CD8-positive, alpha-beta memory T cell (primary cell): ENCODE measurements at regions not wholly inside any gene's neighbourhood (a gene's known extent, or its start where the extent isn't known, plus 50 kb on each side); places are given as distances from the start of the nearest gene placed in this dataset.

ENCODE experiments used
- CTCF ChIA-PET: fragments of 350-600 bp; sonication (Branson Sonifier 250); formaldehyde crosslinking; loops from one replicate; lab custom pipeline; 2021; ENCODE audit warnings: antibody characterized with exemption; lab: Charles Lee
- POLR2A ChIA-PET: fragments of 350-600 bp; sonication (Branson Sonifier 250); formaldehyde crosslinking; loops from one replicate; lab custom pipeline; 2021; ENCODE audit warnings: antibody characterized with exemption; lab: Charles Lee
- DNase-seq, 5 donors: peaks; one replicate each; pipeline versions ENCODE4 v3.0.0 to v3.0.0-alpha.2; 2020 to 2022; ENCODE audit warnings: mixed read lengths in 1 of 5
- H3K27ac ChIP-seq: one replicate; pipeline ENCODE4 v1.7.0; 2013; ENCODE audit warnings: low read depth, mild to moderate bottlenecking, low read length, moderate library complexity
- H3K27me3 ChIP-seq: 2 replicates; pipeline ENCODE4 v1.7.0; 2013; ENCODE audit warnings: low read length, mild to moderate bottlenecking; ENCODE audit not compliant: insufficient read depth, poor library complexity, severe bottlenecking
- H3K36me3 ChIP-seq: 2 replicates; pipeline ENCODE4 v1.7.0; 2013; ENCODE audit warnings: mild to moderate bottlenecking, low read length, moderate library complexity; ENCODE audit not compliant: insufficient read depth
- H3K4me1 ChIP-seq: 2 replicates; pipeline ENCODE4 v1.7.0; 2013; ENCODE audit warnings: mild to moderate bottlenecking, low read length, moderate library complexity; ENCODE audit not compliant: insufficient read depth
- H3K4me3 ChIP-seq: 2 replicates; pipeline ENCODE4 v1.7.0; 2013; ENCODE audit warnings: mild to moderate bottlenecking, low read length
- H3K9me3 ChIP-seq: 2 replicates; pipeline ENCODE4 v1.7.0; 2013; ENCODE audit warnings: mild to moderate bottlenecking, low read length
- H3K27ac Mint-ChIP-seq, 8 donors: one replicate each; pipeline ENCODE4 v1.8.0; 2020 to 2021; ENCODE audit warnings: mixed read lengths in 8 of 8, mild to moderate bottlenecking in 6 of 8, inconsistent platforms in 3 of 8, moderate library complexity in 3 of 8
- H3K27me3 Mint-ChIP-seq, 2 donors: one replicate each; pipeline ENCODE4 v1.8.0; 2020 to 2021; ENCODE audit warnings: mixed read lengths in 2 of 2, mild to moderate bottlenecking in 1 of 2, moderate library complexity in 1 of 2
- H3K36me3 Mint-ChIP-seq, 3 donors: one replicate each; pipeline ENCODE4 v1.8.0; 2020 to 2021; ENCODE audit warnings: mixed read lengths in 3 of 3, inconsistent platforms in 1 of 3, mild to moderate bottlenecking in 1 of 3
- H3K4me1 Mint-ChIP-seq, 3 donors: one replicate each; pipeline ENCODE4 v1.8.0; 2020 to 2021; ENCODE audit warnings: mixed read lengths in 3 of 3, inconsistent platforms in 1 of 3, mild to moderate bottlenecking in 1 of 3
- H3K4me3 Mint-ChIP-seq, 7 donors: one replicate each; pipeline ENCODE4 v1.8.0; 2020 to 2021; ENCODE audit warnings: mixed read lengths in 7 of 7, mild to moderate bottlenecking in 6 of 7, moderate library complexity in 4 of 7, inconsistent platforms in 2 of 7
- H3K9me3 Mint-ChIP-seq, 5 donors: one replicate each; pipeline ENCODE4 v1.8.0; 2020 to 2022; ENCODE audit warnings: mixed read lengths in 5 of 5, mild to moderate bottlenecking in 3 of 5, moderate library complexity in 2 of 5, inconsistent platforms in 1 of 5

DNA sequence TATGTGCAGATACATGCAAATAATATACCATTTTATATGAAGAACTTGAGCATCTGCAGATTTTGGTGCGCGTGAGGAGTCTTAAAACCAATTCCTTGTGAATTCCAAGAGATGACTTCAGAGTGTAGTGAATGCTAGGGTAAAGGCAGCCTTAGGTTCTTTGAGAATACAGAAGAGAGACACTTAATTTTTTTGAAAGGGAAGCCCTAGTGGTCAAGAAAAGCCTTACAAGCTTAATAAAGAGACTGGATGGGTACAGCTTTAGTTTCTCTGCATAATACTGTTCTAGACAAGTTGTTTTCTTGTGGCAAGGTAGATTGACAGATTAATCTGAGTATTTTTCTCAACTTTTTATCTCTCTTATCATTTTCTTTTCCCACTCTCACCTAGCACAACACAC is 636.5 kb downstream of the DNAJB9 start:
- H3K9me3 ChIP-seq = no peaks in the 10 kb centered on the region
- H3K27ac Mint-ChIP-seq = no peak overlapping the region
- no peaks in the 10 kb centered on the region for H3K36me3 ChIP-seq
- H3K36me3 Mint-ChIP-seq = no peaks in the 10 kb centered on the region
- no peak overlapping the region for H3K4me3 ChIP-seq
- H3K27ac ChIP-seq = no peak overlapping the region
- H3K9me3 Mint-ChIP-seq = peaks cover 4 to 23% (median 16%) of the 10 kb centered on the region in 5 donors
- H3K4me3 Mint-ChIP-seq = no peak overlapping the region
- peaks cover 0 to 2% of the 10 kb centered on the region in 2 donors for H3K27me3 Mint-ChIP-seq
- ChIA-PET POLR2A (no interaction called here), CTCF (no interaction called here)
- H3K4me1 ChIP-seq = no peaks in the 10 kb centered on the region
- H3K27me3 ChIP-seq = no peaks in the 10 kb centered on the region
- no peak for DNase-seq
- H3K4me1 Mint-ChIP-seq = no peaks in the 10 kb centered on the region

DNA sequence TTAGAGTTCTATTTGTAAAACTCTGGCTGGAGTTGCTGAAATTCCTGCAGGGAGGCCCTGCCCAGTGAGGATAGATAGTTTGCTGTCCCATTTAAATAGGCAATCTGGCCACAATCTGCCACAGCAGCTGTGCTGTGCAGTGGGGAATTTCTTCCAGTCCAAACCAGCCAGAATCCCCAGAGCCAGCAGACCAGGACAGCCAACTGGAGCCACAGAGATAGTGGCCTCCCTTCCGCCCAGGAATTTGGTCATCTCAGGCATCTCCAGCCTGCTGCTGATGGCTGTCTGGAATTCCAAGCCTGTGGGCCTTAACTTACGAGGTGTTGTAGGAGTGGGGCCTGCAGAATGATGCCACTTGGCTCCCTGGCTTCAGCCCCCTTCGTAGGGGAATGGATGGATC is 643.4 kb downstream of the DNAJB9 start:
- H3K9me3 Mint-ChIP-seq = peaks cover 0 to 3% (median 1%) of the 10 kb centered on the region in 5 donors
- DNase-seq = no peak
- Histone ChIP-seq H3K27me3 (no peaks in the 10 kb centered on the region), H3K9me3 (no peaks in the 10 kb centered on the region), H3K36me3 (no peaks in the 10 kb centered on the region), H3K4me1 (no peaks in the 10 kb centered on the region), H3K4me3 (no peak overlapping the region), H3K27ac (no peak overlapping the region)
- H3K36me3 Mint-ChIP-seq = no peaks in the 10 kb centered on the region
- H3K4me1 Mint-ChIP-seq = no peaks in the 10 kb centered on the region
- no peak overlapping the region for H3K27ac Mint-ChIP-seq
- ChIA-PET CTCF (no interaction called here), POLR2A (no interaction called here)
- H3K27me3 Mint-ChIP-seq = no peaks in the 10 kb centered on the region
- H3K4me3 Mint-ChIP-seq = no peak overlapping the region

GRCh38 chr7:109215341-109215740 is 645.7 kb downstream of the DNAJB9 start:
- Histone ChIP-seq H3K4me3 (no peak overlapping the region), H3K27me3 (no peaks in the 10 kb centered on the region), H3K36me3 (no peaks in the 10 kb centered on the region), H3K4me1 (no peaks in the 10 kb centered on the region), H3K27ac (no peak overlapping the region), H3K9me3 (no peaks in the 10 kb centered on the region)
- no peaks in the 10 kb centered on the region for H3K27me3 Mint-ChIP-seq
- DNase-seq = no peak
- H3K27ac Mint-ChIP-seq = no peak overlapping the region
- peaks cover 0 to 3% (median 0%) of the 10 kb centered on the region in 5 donors for H3K9me3 Mint-ChIP-seq
- H3K4me1 Mint-ChIP-seq = no peaks in the 10 kb centered on the region
- H3K4me3 Mint-ChIP-seq = no peak overlapping the region
- ChIA-PET CTCF (no interaction called here), POLR2A (no interaction called here)
- no peaks in the 10 kb centered on the region for H3K36me3 Mint-ChIP-seq

DNA sequence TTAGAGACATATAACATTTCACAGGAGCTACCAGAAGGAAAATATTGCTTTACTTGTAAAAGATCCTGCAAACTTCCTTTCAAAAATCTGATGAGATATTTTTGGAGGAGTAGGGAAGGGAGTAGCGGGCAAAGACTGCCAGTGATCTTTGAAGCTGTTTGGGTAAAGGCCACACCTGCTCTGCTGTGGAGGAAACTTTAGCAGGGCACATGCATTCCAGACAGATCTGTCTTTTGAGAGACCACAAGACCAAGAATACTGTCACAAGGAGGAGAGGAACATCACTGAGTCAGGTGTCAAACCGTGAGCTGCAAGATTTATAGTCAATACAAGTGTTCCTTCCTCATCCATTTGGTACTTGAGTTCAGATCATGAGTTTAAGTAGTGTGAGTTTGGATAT is 654.4 kb downstream of the DNAJB9 start:
- H3K27ac ChIP-seq = no peak overlapping the region
- ChIA-PET POLR2A (no interaction called here), CTCF (no interaction called here)
- H3K36me3 Mint-ChIP-seq = no peaks in the 10 kb centered on the region
- H3K27me3 Mint-ChIP-seq = no peaks in the 10 kb centered on the region
- no peaks in the 10 kb centered on the region for H3K4me1 ChIP-seq
- H3K9me3 ChIP-seq = no peaks in the 10 kb centered on the region
- peaks cover 1 to 6% (median 5%) of the 10 kb centered on the region in 5 donors for H3K9me3 Mint-ChIP-seq
- no peaks in the 10 kb centered on the region for H3K36me3 ChIP-seq
- no peak overlapping the region for H3K4me3 Mint-ChIP-seq
- DNase-seq = no peak
- H3K27me3 ChIP-seq = no peaks in the 10 kb centered on the region
- no peaks in the 10 kb centered on the region for H3K4me1 Mint-ChIP-seq
- H3K4me3 ChIP-seq = no peak overlapping the region
- H3K27ac Mint-ChIP-seq = no peak overlapping the region

DNA sequence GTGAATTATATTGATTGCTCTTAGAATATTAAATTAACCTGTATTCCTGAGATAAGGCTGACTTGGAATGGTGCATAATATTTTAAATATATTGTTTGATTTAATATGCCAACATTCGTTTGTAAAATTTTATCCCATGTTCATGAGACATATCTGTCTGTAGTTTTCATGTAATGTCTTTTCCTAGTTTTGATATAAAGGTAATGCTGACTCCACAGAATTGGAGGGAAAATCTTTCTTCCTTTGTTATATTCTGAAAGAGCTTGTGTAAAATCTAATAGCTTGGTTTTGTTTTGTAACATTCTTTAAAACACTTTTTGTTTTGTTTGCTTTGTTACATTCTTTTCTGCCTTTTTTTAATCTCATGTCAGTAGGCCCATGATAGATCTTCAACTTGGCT is 657.0 kb downstream of the DNAJB9 start:
- no peaks in the 10 kb centered on the region for H3K9me3 ChIP-seq
- H3K27me3 ChIP-seq = no peaks in the 10 kb centered on the region
- H3K27ac Mint-ChIP-seq = no peak overlapping the region
- H3K36me3 Mint-ChIP-seq = peaks cover 0 to 3% (median 0%) of the 10 kb centered on the region in 3 donors
- H3K4me3 Mint-ChIP-seq = no peak overlapping the region
- peaks cover 1 to 15% (median 9%) of the 10 kb centered on the region in 5 donors for H3K9me3 Mint-ChIP-seq
- ChIA-PET POLR2A (no interaction called here), CTCF (no interaction called here)
- DNase-seq = no peak
- H3K27ac ChIP-seq = no peak overlapping the region
- H3K27me3 Mint-ChIP-seq = no peaks in the 10 kb centered on the region
- H3K4me3 ChIP-seq = no peak overlapping the region
- no peaks in the 10 kb centered on the region for H3K4me1 ChIP-seq
- H3K36me3 ChIP-seq = no peaks in the 10 kb centered on the region
- no peaks in the 10 kb centered on the region for H3K4me1 Mint-ChIP-seq

DNA sequence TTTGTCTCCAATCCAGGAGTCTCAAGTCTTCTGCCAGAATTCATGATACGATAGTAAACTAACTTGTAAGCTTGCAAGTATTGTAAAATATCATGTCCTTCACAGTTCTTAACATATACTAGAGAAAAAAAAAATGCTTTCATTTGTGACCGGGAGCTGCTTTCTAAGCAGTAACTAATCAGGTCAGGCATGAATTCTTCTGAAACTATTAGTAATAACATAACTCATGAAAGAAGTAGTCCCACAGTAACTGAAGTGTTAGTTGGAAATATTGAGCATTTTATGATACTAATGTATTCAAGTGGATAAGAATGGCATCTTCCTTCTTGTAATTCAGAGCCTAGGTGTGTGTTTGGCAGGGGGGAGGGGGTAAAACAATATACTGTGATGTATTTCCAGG is 665.6 kb downstream of the DNAJB9 start:
- ChIA-PET CTCF (no interaction called here), POLR2A (no interaction called here)
- no peaks in the 10 kb centered on the region for H3K4me1 ChIP-seq
- Mint-ChIP-seq H3K27me3 (no peaks in the 10 kb centered on the region), H3K9me3 (peaks cover 0 to 18% (median 4%) of the 10 kb centered on the region in 5 donors), H3K4me1 (no peaks in the 10 kb centered on the region), H3K36me3 (no peaks in the 10 kb centered on the region), H3K27ac (no peak overlapping the region), H3K4me3 (no peak overlapping the region)
- no peaks in the 10 kb centered on the region for H3K9me3 ChIP-seq
- H3K27me3 ChIP-seq = no peaks in the 10 kb centered on the region
- H3K36me3 ChIP-seq = no peaks in the 10 kb centered on the region
- no peak overlapping the region for H3K27ac ChIP-seq
- DNase-seq = no peak
- no peak overlapping the region for H3K4me3 ChIP-seq

GRCh38 chr7:109246330-109247077 is 676.8 kb downstream of the DNAJB9 start:
- H3K27ac Mint-ChIP-seq = no peak overlapping the region
- Histone ChIP-seq H3K9me3 (no peaks in the 10 kb centered on the region), H3K27ac (no peak overlapping the region), H3K4me3 (no peak overlapping the region), H3K4me1 (no peaks in the 10 kb centered on the region), H3K27me3 (no peaks in the 10 kb centered on the region), H3K36me3 (no peaks in the 10 kb centered on the region)
- ChIA-PET CTCF (no interaction called here), POLR2A (no interaction called here)
- H3K9me3 Mint-ChIP-seq = peaks cover 4 to 13% (median 5%) of the 10 kb centered on the region in 5 donors
- H3K27me3 Mint-ChIP-seq = no peaks in the 10 kb centered on the region
- no peaks in the 10 kb centered on the region for H3K4me1 Mint-ChIP-seq
- no peaks in the 10 kb centered on the region for H3K36me3 Mint-ChIP-seq
- H3K4me3 Mint-ChIP-seq = no peak overlapping the region
- no peak for DNase-seq

DNA sequence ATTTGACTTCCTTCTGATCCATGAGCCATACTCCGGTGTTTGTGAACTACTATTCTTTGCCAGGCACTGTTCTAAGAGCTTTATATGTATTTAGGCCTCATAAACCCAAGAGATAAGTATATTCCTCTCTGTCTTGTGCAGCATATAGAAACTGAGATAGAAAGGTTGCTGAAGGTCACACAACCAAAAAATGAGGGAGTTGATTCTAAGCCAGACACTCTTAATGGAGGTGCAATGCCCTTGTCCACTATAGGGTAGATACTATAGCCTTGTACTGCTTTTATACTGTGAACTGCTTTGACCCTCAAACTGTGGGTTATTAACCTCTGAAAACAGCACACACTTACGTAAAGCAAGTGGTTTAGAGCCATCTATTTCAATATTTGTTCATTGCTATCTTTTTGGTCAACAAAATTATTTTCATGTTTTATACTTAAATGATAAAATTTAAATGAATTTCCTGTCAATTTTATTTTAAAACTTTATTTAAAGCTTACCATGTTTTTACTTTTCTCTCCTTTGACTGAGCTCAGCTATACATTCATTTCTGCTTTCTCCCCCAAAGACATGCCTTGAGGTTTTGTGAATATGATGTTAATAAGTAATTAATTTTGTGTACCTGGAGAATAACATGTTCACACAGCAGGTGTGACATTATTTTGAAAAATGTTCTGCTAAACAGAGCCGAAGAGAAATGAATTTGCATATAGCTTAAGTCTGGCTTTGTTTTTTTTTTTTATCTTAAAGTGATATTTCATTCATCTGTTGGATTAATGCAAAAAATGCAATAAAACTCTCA is 687.3 kb downstream of the DNAJB9 start:
- H3K4me1 Mint-ChIP-seq = no peaks in the 10 kb centered on the region
- peaks cover 0 to 5% (median 3%) of the 10 kb centered on the region in 5 donors for H3K9me3 Mint-ChIP-seq
- CTCF ChIA-PET = no interaction called here
- Histone ChIP-seq H3K4me1 (no peaks in the 10 kb centered on the region), H3K9me3 (no peaks in the 10 kb centered on the region), H3K36me3 (no peaks in the 10 kb centered on the region), H3K27ac (no peak overlapping the region), H3K27me3 (no peaks in the 10 kb centered on the region), H3K4me3 (no peak overlapping the region)
- H3K27ac Mint-ChIP-seq = no peak overlapping the region
- POLR2A ChIA-PET = no interaction called here
- DNase-seq = no peak
- H3K36me3 Mint-ChIP-seq = peaks cover 0 to 2% (median 0%) of the 10 kb centered on the region in 3 donors
- no peak overlapping the region for H3K4me3 Mint-ChIP-seq
- no peaks in the 10 kb centered on the region for H3K27me3 Mint-ChIP-seq
